ENCODE measurements at regions not wholly inside any gene's neighbourhood (a gene's known extent, or its start where the extent isn't known, plus 50 kb on each side); places are given as distances from the start of the nearest gene placed in this dataset.

GRCh38 chr2:67974559-67975430, 88.0 kb downstream of the C1D start:
- Mint-ChIP-seq H3K27ac (ENCODE audit: unreplicated experiment) (no peak overlapping the region), H3K4me3 (no peak overlapping the region), H3K9me3 (no peaks in the 10 kb centered on the region), H3K4me1 (peaks cover 10% of the 10 kb centered on the region), H3K27me3 (ENCODE audit: low read depth) (peaks cover 3% of the 10 kb centered on the region), H3K36me3 (ENCODE audit: low read depth) (no peaks in the 10 kb centered on the region)
- TF ChIP-seq CTCF (conservative IDR thresholded peaks at IDR 0.05): no peak
- no peak for DNase-seq (ENCODE audit: low read depth, low spot score)

GRCh38 chr2:67977464-67977863, 85.3 kb downstream of the C1D start:
- Mint-ChIP-seq H3K4me1 (peaks cover 10% of the 10 kb centered on the region), H3K36me3 (ENCODE audit: low read depth) (peaks cover 4% of the 10 kb centered on the region), H3K27me3 (ENCODE audit: low read depth) (peaks cover 3% of the 10 kb centered on the region), H3K4me3 (no peak overlapping the region), H3K27ac (ENCODE audit: unreplicated experiment) (no peak overlapping the region), H3K9me3 (peaks cover 4% of the 10 kb centered on the region)
- DNase-seq (ENCODE audit: low read depth, low spot score): no peak
- no peak for TF ChIP-seq CTCF (conservative IDR thresholded peaks at IDR 0.05)

GRCh38 chr2:67982956-67983355, 79.8 kb downstream of the C1D start:
- H3K4me1 Mint-ChIP-seq: no peaks in the 10 kb centered on the region
- H3K27me3 Mint-ChIP-seq (ENCODE audit: low read depth): peaks cover 9% of the 10 kb centered on the region
- peaks cover 4% of the 10 kb centered on the region for H3K36me3 Mint-ChIP-seq (ENCODE audit: low read depth)
- H3K9me3 Mint-ChIP-seq: peaks cover 7% of the 10 kb centered on the region
- no peak overlapping the region for H3K4me3 Mint-ChIP-seq
- no peak for TF ChIP-seq CTCF (conservative IDR thresholded peaks at IDR 0.05)
- DNase-seq (ENCODE audit: low read depth, low spot score): no peak
- no peak overlapping the region for H3K27ac Mint-ChIP-seq (ENCODE audit: unreplicated experiment)

GRCh38 chr2:67984600-67984999, 78.2 kb downstream of the C1D start:
- H3K27ac Mint-ChIP-seq (ENCODE audit: unreplicated experiment): no peak overlapping the region
- H3K9me3 Mint-ChIP-seq: peaks cover 7% of the 10 kb centered on the region
- H3K27me3 Mint-ChIP-seq (ENCODE audit: low read depth): peaks cover 9% of the 10 kb centered on the region
- no peak for DNase-seq (ENCODE audit: low read depth, low spot score)
- peaks cover 4% of the 10 kb centered on the region for H3K36me3 Mint-ChIP-seq (ENCODE audit: low read depth)
- TF ChIP-seq CTCF (conservative IDR thresholded peaks at IDR 0.05): no peak
- no peaks in the 10 kb centered on the region for H3K4me1 Mint-ChIP-seq
- no peak overlapping the region for H3K4me3 Mint-ChIP-seq

- no peaks in the 10 kb centered on the region for H3K4me1 Mint-ChIP-seq
Observed at GRCh38 chr2:67985586-67985985, 77.2 kb downstream of the C1D start.

More at GRCh38 chr2:67985586-67985985, 77.2 kb downstream of the C1D start:
- peaks cover 7% of the 10 kb centered on the region for H3K9me3 Mint-ChIP-seq
- H3K36me3 Mint-ChIP-seq (ENCODE audit: low read depth): peaks cover 4% of the 10 kb centered on the region
- no peak for TF ChIP-seq CTCF (conservative IDR thresholded peaks at IDR 0.05)
- H3K27ac Mint-ChIP-seq (ENCODE audit: unreplicated experiment): no peak overlapping the region
- DNase-seq (ENCODE audit: low read depth, low spot score): no peak
- H3K4me3 Mint-ChIP-seq: no peak overlapping the region
- peaks cover 9% of the 10 kb centered on the region for H3K27me3 Mint-ChIP-seq (ENCODE audit: low read depth)
